ENCODE measurements at regions not wholly inside any gene's neighbourhood (a gene's known extent, or its start where the extent isn't known, plus 50 kb on each side); places are given as distances from the start of the nearest gene placed in this dataset.

GRCh38 chr5:103474677-103475076 lies 87.9 kb downstream of the NUDT12 start:
- no peaks in the 10 kb centered on the region for H4K20me1 ChIP-seq (ENCODE audit: insufficient read depth, low read length, poor library complexity, severe bottlenecking)
- no peak overlapping the region for H2AFZ ChIP-seq (ENCODE audit: low read length)
- no peak overlapping the region for H3K9ac ChIP-seq (ENCODE audit: low read depth, low read length, poor library complexity, severe bottlenecking)

GRCh38 chr5:103473725-103474124 lies 88.9 kb downstream of the NUDT12 start:
- TF ChIP-seq EZH2phosphoT487 (IDR thresholded peaks at IDR 0.05; ENCODE audit: borderline replicate concordance) = no peak
- TF ChIP-seq CTCF (conservative IDR thresholded peaks at IDR 0.05; ENCODE audit: low read length) = no peak
- Histone ChIP-seq H4K20me1 (ENCODE audit: insufficient read depth, low read length, poor library complexity, severe bottlenecking) (no peaks in the 10 kb centered on the region), H3K4me2 (ENCODE audit: low read depth, low read length, poor library complexity, severe bottlenecking) (no peak overlapping the region), H3K4me1 (ENCODE audit: insufficient read depth, low read length, poor library complexity, severe bottlenecking) (no peaks in the 10 kb centered on the region), H3K9me2 (replicated peaks; ENCODE audit: low read depth, low read length) (no peaks in the 10 kb centered on the region), H2AFZ (ENCODE audit: low read length) (no peak overlapping the region), H3K36me3 (ENCODE audit: insufficient read depth, low read length) (no peaks in the 10 kb centered on the region), H3K27me3 (ENCODE audit: insufficient read depth, low read length, poor library complexity, severe bottlenecking) (no peaks in the 10 kb centered on the region), H3K9ac (ENCODE audit: low read depth, low read length, poor library complexity, severe bottlenecking) (no peak overlapping the region), H3K9me3 (ENCODE audit: insufficient read depth, low read depth, low read length) (no peaks in the 10 kb centered on the region), H3F3A (ENCODE audit: low read depth) (no peaks in the 10 kb centered on the region), H3K4me3 (ENCODE audit: low read length, poor library complexity, severe bottlenecking) (no peak overlapping the region), H3K79me2 (ENCODE audit: insufficient read depth, low read length) (no peaks in the 10 kb centered on the region)

More at GRCh38 chr5:103474677-103475076, 87.9 kb downstream of the NUDT12 start:
- Histone ChIP-seq H3K4me3 (ENCODE audit: low read length, poor library complexity, severe bottlenecking) (no peak overlapping the region), H3K27me3 (ENCODE audit: insufficient read depth, low read length, poor library complexity, severe bottlenecking) (no peaks in the 10 kb centered on the region), H3K36me3 (ENCODE audit: insufficient read depth, low read length) (no peaks in the 10 kb centered on the region), H3F3A (ENCODE audit: low read depth) (no peaks in the 10 kb centered on the region), H3K4me1 (ENCODE audit: insufficient read depth, low read length, poor library complexity, severe bottlenecking) (no peaks in the 10 kb centered on the region), H3K79me2 (ENCODE audit: insufficient read depth, low read length) (no peaks in the 10 kb centered on the region), H3K9me3 (ENCODE audit: insufficient read depth, low read depth, low read length) (no peaks in the 10 kb centered on the region), H3K9me2 (replicated peaks; ENCODE audit: low read depth, low read length) (no peaks in the 10 kb centered on the region), H3K4me2 (ENCODE audit: low read depth, low read length, poor library complexity, severe bottlenecking) (no peak overlapping the region)
- TF ChIP-seq EZH2phosphoT487 (IDR thresholded peaks at IDR 0.05; ENCODE audit: borderline replicate concordance) (no peak), CTCF (conservative IDR thresholded peaks at IDR 0.05; ENCODE audit: low read length) (no peak)

GRCh38 chr5:103472830-103473229 lies 89.8 kb downstream of the NUDT12 start:
- no peaks in the 10 kb centered on the region for H3K27me3 ChIP-seq (ENCODE audit: insufficient read depth, low read length, poor library complexity, severe bottlenecking)
- H3K79me2 ChIP-seq (ENCODE audit: insufficient read depth, low read length) = no peaks in the 10 kb centered on the region
- no peaks in the 10 kb centered on the region for H3K36me3 ChIP-seq (ENCODE audit: insufficient read depth, low read length)
- no peaks in the 10 kb centered on the region for H4K20me1 ChIP-seq (ENCODE audit: insufficient read depth, low read length, poor library complexity, severe bottlenecking)
- no peak overlapping the region for H2AFZ ChIP-seq (ENCODE audit: low read length)
- no peak overlapping the region for H3K9ac ChIP-seq (ENCODE audit: low read depth, low read length, poor library complexity, severe bottlenecking)
- no peaks in the 10 kb centered on the region for H3F3A ChIP-seq (ENCODE audit: low read depth)
- H3K9me3 ChIP-seq (ENCODE audit: insufficient read depth, low read depth, low read length) = no peaks in the 10 kb centered on the region
- H3K4me2 ChIP-seq (ENCODE audit: low read depth, low read length, poor library complexity, severe bottlenecking) = no peak overlapping the region
- no peak overlapping the region for H3K4me3 ChIP-seq (ENCODE audit: low read length, poor library complexity, severe bottlenecking)
- no peaks in the 10 kb centered on the region for H3K4me1 ChIP-seq (ENCODE audit: insufficient read depth, low read length, poor library complexity, severe bottlenecking)
- no peak for TF ChIP-seq CTCF (conservative IDR thresholded peaks at IDR 0.05; ENCODE audit: low read length)
- TF ChIP-seq EZH2phosphoT487 (IDR thresholded peaks at IDR 0.05; ENCODE audit: borderline replicate concordance) = no peak
- no peaks in the 10 kb centered on the region for H3K9me2 ChIP-seq (replicated peaks; ENCODE audit: low read depth, low read length)

Data from Loucy (cell line).